ENCODE measurements at regions not wholly inside any gene's neighbourhood (a gene's known extent, or its start where the extent isn't known, plus 50 kb on each side); places are given as distances from the start of the nearest gene placed in this dataset.

DNA sequence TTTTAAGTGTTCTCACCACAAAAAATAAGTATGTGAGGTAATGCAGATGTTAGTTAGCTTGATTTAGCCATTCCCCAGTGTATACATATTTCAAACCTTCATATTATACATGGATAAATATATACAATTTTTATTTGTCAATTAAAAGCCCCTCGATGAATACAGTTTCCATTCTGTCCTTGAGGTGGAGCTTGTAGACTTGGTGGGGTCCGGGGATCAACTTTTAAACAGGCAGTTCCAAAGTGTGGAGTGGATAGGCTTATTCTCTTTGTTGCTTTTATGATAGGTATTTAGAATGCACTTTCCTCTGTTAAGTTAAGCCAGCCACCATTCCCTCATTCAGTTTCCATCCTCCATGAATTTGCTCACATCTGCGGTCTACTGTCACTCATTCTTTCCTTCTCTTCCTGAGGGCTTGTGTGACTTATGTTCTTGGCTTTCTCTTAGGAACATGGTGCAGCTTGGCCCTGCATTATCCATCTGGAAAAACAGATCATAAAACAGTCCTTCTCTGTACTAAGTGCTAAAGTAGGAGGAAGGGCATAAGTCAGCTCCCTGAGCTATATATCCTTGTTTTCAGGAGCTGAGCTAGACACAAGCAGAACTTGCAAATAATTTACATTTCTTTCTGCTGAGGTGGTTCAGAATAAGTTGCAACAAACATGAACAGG is 149.1 kb downstream of the NFKBIZ start:
- H3K27ac Mint-ChIP-seq (ENCODE audit: unreplicated experiment): no peak overlapping the region
- intact Hi-C loops (cut with micrococcal nuclease; ENCODE audit: unreplicated experiment): no loop called here
- no peak for DNase-seq
- CTCF ChIA-PET: no interaction called here
- H3K9me3 Mint-ChIP-seq (ENCODE audit: low read depth, unreplicated experiment): no peaks in the 10 kb centered on the region
- no peaks in the 10 kb centered on the region for H3K36me3 Mint-ChIP-seq (ENCODE audit: insufficient read depth, unreplicated experiment)
- no peak overlapping the region for H3K4me3 Mint-ChIP-seq (ENCODE audit: low read depth, unreplicated experiment)
- no peaks in the 10 kb centered on the region for H3K27me3 Mint-ChIP-seq (ENCODE audit: unreplicated experiment)
- peaks cover 22% of the 10 kb centered on the region for H3K4me1 Mint-ChIP-seq (ENCODE audit: low read depth, unreplicated experiment)
- BruUV-seq (replicated peaks): no TSS peak
- TF ChIP-seq, protein P1, sequence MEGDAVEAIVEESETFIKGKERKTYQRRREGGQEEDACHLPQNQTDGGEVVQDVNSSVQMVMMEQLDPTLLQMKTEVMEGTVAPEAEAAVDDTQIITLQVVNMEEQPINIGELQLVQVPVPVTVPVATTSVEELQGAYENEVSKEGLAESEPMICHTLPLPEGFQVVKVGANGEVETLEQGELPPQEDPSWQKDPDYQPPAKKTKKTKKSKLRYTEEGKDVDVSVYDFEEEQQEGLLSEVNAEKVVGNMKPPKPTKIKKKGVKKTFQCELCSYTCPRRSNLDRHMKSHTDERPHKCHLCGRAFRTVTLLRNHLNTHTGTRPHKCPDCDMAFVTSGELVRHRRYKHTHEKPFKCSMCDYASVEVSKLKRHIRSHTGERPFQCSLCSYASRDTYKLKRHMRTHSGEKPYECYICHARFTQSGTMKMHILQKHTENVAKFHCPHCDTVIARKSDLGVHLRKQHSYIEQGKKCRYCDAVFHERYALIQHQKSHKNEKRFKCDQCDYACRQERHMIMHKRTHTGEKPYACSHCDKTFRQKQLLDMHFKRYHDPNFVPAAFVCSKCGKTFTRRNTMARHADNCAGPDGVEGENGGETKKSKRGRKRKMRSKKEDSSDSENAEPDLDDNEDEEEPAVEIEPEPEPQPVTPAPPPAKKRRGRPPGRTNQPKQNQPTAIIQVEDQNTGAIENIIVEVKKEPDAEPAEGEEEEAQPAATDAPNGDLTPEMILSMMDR (IDR thresholded peaks at IDR 0.05; ENCODE audit: unreplicated experiment): no peak

DNA sequence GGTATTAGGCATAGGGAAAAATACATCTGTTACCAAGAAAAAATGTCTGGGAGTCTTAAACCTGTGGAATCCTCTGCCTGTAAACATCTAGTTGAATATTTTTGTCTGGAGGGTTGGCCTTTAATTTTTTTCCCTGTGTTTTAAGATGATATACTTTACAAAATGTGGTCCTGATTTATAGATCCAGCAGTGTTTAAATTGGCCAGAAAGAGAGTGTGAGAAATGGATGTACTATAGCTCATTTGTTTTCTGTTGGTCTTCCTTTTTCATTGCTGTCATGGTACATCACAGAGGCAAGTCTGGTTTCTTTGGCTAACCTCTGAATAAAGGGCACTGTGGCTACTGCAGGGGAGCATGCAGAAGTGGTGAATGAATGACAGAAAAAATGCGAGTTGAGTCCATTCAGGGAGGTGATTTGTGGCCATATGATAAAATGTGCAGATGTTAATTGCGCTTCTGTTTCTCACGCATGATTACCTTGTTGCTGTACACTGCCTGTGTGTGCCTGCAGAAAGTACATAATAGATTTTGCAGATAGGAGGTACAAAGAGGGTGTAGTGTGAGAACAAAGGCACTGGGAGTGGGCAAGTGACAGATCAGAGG is 150.0 kb downstream of the NFKBIZ start:
- CTCF ChIA-PET: no interaction called here
- no peak for DNase-seq
- Mint-ChIP-seq H3K4me1 (ENCODE audit: low read depth, unreplicated experiment) (peaks cover 22% of the 10 kb centered on the region), H3K9me3 (ENCODE audit: low read depth, unreplicated experiment) (no peaks in the 10 kb centered on the region), H3K4me3 (ENCODE audit: low read depth, unreplicated experiment) (no peak overlapping the region), H3K27me3 (ENCODE audit: unreplicated experiment) (no peaks in the 10 kb centered on the region), H3K27ac (ENCODE audit: unreplicated experiment) (no peak overlapping the region), H3K36me3 (ENCODE audit: insufficient read depth, unreplicated experiment) (no peaks in the 10 kb centered on the region)
- BruUV-seq (replicated peaks): no TSS peak
- TF ChIP-seq, protein P1 (IDR thresholded peaks at IDR 0.05; ENCODE audit: unreplicated experiment): no peak
- intact Hi-C loops (cut with micrococcal nuclease; ENCODE audit: unreplicated experiment): no loop called here

DNA sequence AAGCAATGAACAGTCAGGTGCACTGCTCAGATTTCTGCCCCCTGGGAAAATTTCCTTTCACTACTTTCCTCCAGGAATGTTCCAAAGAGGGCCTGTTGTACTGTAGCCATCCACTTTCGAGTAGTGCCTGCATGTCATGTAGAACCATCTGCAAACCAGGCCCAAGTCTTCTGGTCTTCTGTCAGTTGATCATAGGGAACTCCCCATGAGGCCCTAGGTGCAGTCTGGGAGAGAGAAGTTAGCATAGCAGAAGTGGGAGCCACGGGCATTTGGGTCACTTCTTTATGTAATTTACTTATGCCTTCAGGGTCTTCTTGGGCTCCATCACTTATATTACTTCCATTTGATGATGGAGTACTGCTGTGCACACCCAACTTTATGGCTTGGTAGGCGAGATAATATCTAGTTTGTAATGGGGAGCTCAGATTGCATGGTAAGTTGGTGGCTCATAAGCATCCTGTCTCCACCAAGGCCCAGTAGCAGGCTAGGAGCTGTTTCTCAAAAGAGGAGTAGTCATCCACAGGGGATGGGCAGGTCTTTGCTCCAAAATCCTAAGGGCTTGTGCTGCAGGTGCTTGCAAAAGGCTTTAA is 151.4 kb downstream of the NFKBIZ start:
- Mint-ChIP-seq H3K9me3 (ENCODE audit: low read depth, unreplicated experiment) (no peaks in the 10 kb centered on the region), H3K4me1 (ENCODE audit: low read depth, unreplicated experiment) (peaks cover 13% of the 10 kb centered on the region), H3K36me3 (ENCODE audit: insufficient read depth, unreplicated experiment) (no peaks in the 10 kb centered on the region), H3K27ac (ENCODE audit: unreplicated experiment) (no peak overlapping the region), H3K4me3 (ENCODE audit: low read depth, unreplicated experiment) (no peak overlapping the region), H3K27me3 (ENCODE audit: unreplicated experiment) (no peaks in the 10 kb centered on the region)
- intact Hi-C loops (cut with micrococcal nuclease; ENCODE audit: unreplicated experiment): no loop called here
- TF ChIP-seq, protein P1 (IDR thresholded peaks at IDR 0.05; ENCODE audit: unreplicated experiment): no peak
- no TSS peak for BruUV-seq (replicated peaks)
- CTCF ChIA-PET: no interaction called here
- no peak for DNase-seq

DNA sequence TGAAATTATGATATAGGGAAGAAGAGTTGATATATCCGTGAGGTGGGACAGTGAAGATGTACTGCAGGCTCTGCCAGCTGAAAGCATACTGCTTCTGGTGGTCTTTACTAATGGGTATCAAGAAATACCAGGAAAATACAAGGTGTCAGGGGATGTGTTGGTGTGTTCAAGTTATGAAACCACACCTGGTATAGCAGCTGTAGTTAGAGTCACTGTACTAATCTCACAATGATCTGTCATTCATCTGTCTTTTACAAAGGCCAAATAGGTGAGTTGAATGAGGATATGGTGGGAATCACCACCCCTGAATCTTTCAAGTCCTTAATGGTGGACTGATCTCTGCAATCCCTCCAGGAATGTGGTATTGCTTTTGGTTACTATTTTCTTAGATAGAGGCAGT is 152.7 kb downstream of the NFKBIZ start:
- no peak overlapping the region for H3K27ac Mint-ChIP-seq (ENCODE audit: unreplicated experiment)
- H3K27me3 Mint-ChIP-seq (ENCODE audit: unreplicated experiment): no peaks in the 10 kb centered on the region
- CTCF ChIA-PET: no interaction called here
- no peaks in the 10 kb centered on the region for H3K9me3 Mint-ChIP-seq (ENCODE audit: low read depth, unreplicated experiment)
- peaks cover 9% of the 10 kb centered on the region for H3K4me1 Mint-ChIP-seq (ENCODE audit: low read depth, unreplicated experiment)
- H3K36me3 Mint-ChIP-seq (ENCODE audit: insufficient read depth, unreplicated experiment): no peaks in the 10 kb centered on the region
- TF ChIP-seq, protein P1 (IDR thresholded peaks at IDR 0.05; ENCODE audit: unreplicated experiment): no peak
- BruUV-seq (replicated peaks): no TSS peak
- no peak overlapping the region for H3K4me3 Mint-ChIP-seq (ENCODE audit: low read depth, unreplicated experiment)
- no peak for DNase-seq
- intact Hi-C loops (cut with micrococcal nuclease; ENCODE audit: unreplicated experiment): no loop called here

Measured in Calu3 (cell line).